ENCODE measurements at regions not wholly inside any gene's neighbourhood (a gene's known extent, or its start where the extent isn't known, plus 50 kb on each side); places are given as distances from the start of the nearest gene placed in this dataset.
A peak's percentile ranks its signal among the peaks of the same experiment; 100 is the strongest.

DNA sequence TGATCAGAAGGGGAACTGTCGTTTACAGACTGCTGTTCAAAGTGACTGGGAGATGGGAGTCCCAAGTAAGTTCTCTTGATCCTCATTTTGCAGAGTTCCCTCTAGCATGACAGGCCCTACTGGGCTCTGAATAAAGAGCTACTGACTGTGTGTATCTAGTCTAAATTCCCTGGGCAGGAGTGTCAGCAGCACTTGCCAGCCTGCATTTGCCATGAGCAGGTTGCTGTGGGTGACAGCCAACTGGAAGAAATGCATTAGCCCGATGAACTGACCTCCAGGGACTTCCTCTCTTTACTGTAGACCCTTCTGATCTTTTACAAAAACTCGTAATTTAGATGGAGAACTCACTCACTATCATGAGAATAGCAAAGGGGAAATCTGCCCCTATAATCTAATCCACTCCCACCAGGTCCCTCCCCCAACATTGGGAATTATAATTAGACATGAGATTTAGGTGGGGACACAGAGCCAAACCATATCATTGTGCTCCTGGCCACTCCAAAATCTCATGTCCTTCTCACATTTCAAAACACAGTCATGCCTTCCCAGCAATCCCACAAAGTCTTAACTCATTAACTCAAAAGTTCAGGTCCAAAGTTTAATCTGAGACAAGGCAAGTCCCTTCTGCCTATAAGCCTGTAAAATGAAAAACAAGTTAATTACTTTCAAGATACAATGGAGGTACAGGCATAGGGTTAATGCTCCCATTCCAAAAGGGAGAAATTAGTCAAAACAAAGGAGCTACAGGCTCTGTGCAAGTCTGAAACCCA lies 78.9 kb upstream of the CXCL14 start:
- no peaks in the 10 kb centered on the region for H3K36me3 ChIP-seq
- no peak overlapping the region for H3K4me3 ChIP-seq
- no peak overlapping the region for H3K27ac ChIP-seq
- DNase-seq (ENCODE audit: low spot score in 2 of 2), result no peak
- no peaks in the 10 kb centered on the region for H3K27me3 ChIP-seq
- H3K4me1 ChIP-seq, result no peaks in the 10 kb centered on the region
- H3K9me3 ChIP-seq, result peaks cover 0 to 18% (median 0%) of the 10 kb centered on the region in 4 donors
- TF ChIP-seq EP300 (IDR thresholded peaks at IDR 0.05) (no peak), POLR2A (IDR thresholded peaks at IDR 0.05) (no peak)
- TF ChIP-seq, protein P1, sequence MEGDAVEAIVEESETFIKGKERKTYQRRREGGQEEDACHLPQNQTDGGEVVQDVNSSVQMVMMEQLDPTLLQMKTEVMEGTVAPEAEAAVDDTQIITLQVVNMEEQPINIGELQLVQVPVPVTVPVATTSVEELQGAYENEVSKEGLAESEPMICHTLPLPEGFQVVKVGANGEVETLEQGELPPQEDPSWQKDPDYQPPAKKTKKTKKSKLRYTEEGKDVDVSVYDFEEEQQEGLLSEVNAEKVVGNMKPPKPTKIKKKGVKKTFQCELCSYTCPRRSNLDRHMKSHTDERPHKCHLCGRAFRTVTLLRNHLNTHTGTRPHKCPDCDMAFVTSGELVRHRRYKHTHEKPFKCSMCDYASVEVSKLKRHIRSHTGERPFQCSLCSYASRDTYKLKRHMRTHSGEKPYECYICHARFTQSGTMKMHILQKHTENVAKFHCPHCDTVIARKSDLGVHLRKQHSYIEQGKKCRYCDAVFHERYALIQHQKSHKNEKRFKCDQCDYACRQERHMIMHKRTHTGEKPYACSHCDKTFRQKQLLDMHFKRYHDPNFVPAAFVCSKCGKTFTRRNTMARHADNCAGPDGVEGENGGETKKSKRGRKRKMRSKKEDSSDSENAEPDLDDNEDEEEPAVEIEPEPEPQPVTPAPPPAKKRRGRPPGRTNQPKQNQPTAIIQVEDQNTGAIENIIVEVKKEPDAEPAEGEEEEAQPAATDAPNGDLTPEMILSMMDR (IDR thresholded peaks at IDR 0.05), result no peak
- WGBS, 2 donors, result 49 to 58% methylated on average over 3 of the region's 3 CpGs

DNA sequence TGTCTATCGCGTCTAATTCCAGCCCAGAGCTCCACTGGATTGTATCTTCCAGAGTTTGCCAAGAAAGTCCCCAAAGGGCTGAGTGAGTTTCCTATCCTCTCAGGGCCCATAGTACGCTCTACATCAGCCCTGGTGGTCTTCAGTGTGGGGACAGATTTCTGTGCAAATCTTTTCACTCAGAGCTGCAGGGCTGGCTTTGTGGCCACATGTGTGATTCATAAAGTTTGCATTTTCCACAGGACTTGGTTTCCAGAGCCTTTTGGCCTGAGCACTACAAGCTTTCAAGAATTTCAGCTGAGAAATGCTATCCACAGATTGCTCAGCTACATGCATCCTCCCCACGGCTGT lies 76.7 kb upstream of the CXCL14 start:
- DNase-seq (ENCODE audit: low spot score in 2 of 2), result no peak
- H3K36me3 ChIP-seq, result no peaks in the 10 kb centered on the region
- H3K27ac ChIP-seq, result no peak overlapping the region
- WGBS, 2 donors, result 56 to 61% methylated on average over 4 of the region's 4 CpGs
- H3K9me3 ChIP-seq, result peaks cover 0 to 18% (median 0%) of the 10 kb centered on the region in 4 donors
- H3K4me3 ChIP-seq, result no peak overlapping the region
- TF ChIP-seq EP300 (IDR thresholded peaks at IDR 0.05) (no peak), POLR2A (IDR thresholded peaks at IDR 0.05) (no peak)
- TF ChIP-seq, protein P1 (IDR thresholded peaks at IDR 0.05), result no peak
- no peaks in the 10 kb centered on the region for H3K27me3 ChIP-seq
- no peaks in the 10 kb centered on the region for H3K4me1 ChIP-seq

DNA sequence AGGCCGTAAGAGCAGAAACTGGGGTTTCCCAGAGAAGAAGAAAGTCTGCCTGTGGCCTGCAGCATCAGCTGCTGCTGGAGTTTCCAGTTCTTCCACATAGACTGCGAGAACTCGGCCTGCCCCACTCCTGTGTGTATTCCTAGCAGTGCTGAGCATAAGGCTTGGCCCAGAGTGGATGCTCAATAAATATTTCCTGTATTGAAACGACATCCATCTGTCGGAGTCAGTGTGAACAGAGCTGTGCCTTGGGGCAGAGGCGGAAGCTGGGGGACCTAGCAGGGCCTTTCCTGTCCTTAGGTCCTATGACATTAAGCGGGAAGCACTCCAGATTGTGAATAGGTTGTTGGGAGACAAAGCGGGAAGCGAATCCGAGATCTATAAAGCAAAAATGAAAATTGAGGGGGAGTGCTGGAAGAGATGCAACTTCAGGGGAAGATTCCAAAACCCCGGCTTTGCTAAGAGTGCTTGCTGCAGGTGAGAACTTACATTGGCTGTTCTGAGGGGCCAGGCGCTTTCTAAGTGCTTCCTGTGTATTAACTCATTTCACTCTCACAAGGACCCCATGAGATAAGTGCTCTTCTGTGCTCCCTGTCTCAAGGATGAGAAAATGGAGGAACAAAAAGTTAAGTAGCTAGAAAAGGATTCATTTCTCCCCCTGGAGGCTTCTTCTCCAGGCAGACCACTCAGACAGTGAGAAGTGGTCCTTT lies 76.1 kb upstream of the CXCL14 start:
- no peaks in the 10 kb centered on the region for H3K36me3 ChIP-seq
- no peaks in the 10 kb centered on the region for H3K27me3 ChIP-seq
- no peak overlapping the region for H3K4me3 ChIP-seq
- H3K4me1 ChIP-seq, result no peaks in the 10 kb centered on the region
- TF ChIP-seq, protein P1 (IDR thresholded peaks at IDR 0.05), result no peak
- no peak for TF ChIP-seq POLR2A (IDR thresholded peaks at IDR 0.05)
- TF ChIP-seq EP300 (IDR thresholded peaks at IDR 0.05), result no peak
- 78 to 81% methylated on average over 12 of the region's 12 CpGs for WGBS, 2 donors
- peaks cover 0 to 17% (median 0%) of the 10 kb centered on the region in 4 donors for H3K9me3 ChIP-seq
- peak in 1 of 2 donors; percentile 3 for DNase-seq (ENCODE audit: low spot score in 2 of 2)
- no peak overlapping the region for H3K27ac ChIP-seq

DNA sequence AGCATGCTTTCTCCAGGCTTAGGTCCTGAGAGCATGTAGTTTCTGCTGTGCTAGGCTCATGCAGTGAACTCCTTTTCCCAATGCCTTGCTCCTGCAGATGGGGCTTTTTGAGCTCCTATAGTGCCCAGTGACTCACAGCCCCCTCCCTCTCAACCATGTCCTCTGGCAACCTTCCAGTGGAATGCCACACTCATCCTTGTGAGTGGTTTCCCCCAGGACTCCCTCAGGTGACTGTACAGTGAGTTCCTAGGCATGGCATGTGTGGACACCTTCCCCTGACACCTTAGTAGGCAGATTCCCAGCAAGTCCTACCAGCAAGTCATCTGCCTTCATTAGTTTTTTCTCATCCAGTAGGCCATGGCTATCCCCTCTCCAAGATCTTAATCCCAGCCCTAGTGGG lies 72.4 kb upstream of the CXCL14 start:
- Histone ChIP-seq H3K27ac (no peak overlapping the region), H3K27me3 (no peaks in the 10 kb centered on the region), H3K4me3 (no peak overlapping the region), H3K36me3 (no peaks in the 10 kb centered on the region), H3K4me1 (peaks cover 0 to 1% (median 0%) of the 10 kb centered on the region in 4 donors), H3K9me3 (no peaks in the 10 kb centered on the region)
- TF ChIP-seq POLR2A (IDR thresholded peaks at IDR 0.05), result no peak
- DNase-seq (ENCODE audit: low spot score in 2 of 2), result no peak

DNA sequence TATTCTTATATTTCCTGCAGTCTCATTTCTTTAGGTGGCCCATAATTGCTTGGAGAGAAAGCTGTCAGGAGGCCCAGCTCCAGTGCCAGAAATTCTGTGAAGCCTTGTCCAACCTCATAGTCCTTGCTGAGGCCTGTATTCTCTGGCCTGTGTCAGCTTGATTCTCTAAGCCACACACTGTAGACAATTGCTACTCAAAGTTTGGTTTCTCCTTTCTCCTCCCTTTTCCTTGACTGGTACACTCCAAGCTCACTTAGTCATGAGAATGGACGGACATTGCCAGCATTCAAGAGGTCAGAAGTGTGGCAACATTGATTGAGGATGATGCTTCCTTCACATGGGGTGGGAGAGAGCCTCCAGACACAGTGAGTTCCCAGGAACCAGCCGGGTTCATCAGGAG lies 71.3 kb upstream of the CXCL14 start:
- WGBS, 2 donors, result 78 to 81% methylated on average over 2 of the region's 2 CpGs
- TF ChIP-seq POLR2A (IDR thresholded peaks at IDR 0.05) (no peak), EP300 (IDR thresholded peaks at IDR 0.05) (no peak)
- TF ChIP-seq, protein P1 (IDR thresholded peaks at IDR 0.05), result no peak
- H3K9me3 ChIP-seq, result no peaks in the 10 kb centered on the region
- no peak for DNase-seq (ENCODE audit: low spot score in 2 of 2)
- H3K4me3 ChIP-seq, result no peak overlapping the region
- H3K36me3 ChIP-seq, result no peaks in the 10 kb centered on the region
- H3K27me3 ChIP-seq, result no peaks in the 10 kb centered on the region
- peaks cover 0 to 12% (median 0%) of the 10 kb centered on the region in 4 donors for H3K4me1 ChIP-seq
- H3K27ac ChIP-seq, result no peak overlapping the region
